ENCODE measurements at regions not wholly inside any gene's neighbourhood (a gene's known extent, or its start where the extent isn't known, plus 50 kb on each side); places are given as distances from the start of the nearest gene placed in this dataset.
A peak's percentile ranks its signal among the peaks of the same experiment; 100 is the strongest.

DNA sequence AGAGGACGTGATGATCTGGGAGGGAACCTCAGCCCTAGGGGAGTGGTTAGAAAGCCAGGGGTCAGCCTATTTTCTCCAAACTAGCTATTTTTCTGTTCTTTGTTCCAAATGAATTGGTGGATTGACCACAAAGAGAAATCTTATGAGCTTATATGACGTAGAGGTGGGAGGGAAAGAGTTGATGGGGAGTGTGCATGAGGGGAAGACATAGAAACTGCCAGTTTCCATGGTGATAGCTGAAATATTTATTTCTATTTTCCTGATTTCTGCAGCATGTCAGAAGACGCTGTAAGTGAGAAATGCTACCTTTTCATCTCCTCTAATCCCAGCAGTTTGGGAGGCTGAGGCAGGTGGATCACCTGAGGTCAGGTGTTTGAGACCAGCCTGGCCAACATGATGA lies 51.4 kb upstream of the CISTR start:
- no peak for DNase-seq (ENCODE audit: low read depth)

DNA sequence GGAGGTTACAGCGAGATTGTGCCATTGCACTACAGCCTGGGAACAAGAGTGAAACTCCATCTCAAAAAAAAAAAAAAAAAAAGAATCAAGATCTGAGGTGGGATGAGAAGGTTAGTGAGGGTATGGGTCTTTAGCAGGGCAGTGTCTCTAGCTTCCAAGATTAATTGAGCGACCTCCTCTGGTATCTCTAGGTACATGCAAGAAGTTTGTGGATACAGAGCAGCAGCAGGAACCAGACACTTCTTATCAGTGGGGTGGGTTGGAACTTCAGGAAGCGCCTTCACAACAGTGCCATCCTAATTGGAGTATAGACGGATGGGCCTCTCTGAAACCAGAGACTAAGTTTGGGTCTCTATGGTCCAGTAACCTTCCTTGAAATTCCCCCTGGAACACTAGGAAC lies 51.9 kb upstream of the CISTR start:
- no peak for DNase-seq (ENCODE audit: low read depth)

DNA sequence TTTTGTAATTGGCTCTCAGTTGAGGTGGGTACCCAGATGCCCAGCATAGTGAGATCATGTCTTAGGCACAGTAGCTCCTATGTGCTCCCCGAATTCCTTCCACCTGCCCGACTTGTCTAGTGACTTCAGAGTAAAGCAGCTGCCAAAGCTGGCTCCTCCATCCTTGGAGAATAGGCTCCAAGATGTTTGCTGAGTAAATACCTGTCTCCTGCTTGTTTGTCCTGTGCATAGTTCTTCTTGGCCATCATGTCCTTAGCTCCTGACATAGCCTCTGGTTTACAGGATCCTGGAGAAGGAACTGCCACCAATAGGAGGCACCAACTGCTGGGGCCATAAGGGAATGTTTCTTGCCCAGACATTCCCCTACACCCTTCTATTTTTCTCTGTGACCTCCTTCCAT lies 52.6 kb upstream of the CISTR start:
- DNase-seq (ENCODE audit: low read depth): no peak

DNA sequence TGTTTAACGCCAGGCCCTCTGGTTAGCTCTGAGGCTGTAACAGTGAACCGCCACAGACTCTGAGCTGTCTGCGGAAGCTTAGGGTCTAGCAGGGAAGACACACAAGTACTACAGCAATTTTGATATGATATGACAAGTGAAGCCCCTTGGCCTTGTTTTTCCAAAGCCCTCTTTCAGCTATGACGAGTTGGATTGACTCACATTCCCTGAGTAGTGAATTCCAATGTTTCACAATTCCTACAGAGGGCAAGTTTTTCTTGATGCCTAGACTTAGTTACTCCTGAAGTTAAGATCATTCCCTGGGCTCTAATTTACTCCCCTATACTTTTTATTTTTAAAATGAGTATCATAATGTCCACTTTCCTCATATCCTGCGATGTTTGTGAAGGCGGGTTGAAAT lies 53.3 kb upstream of the CISTR start:
- DNase-seq (ENCODE audit: low read depth): peak; percentile 49

DNA sequence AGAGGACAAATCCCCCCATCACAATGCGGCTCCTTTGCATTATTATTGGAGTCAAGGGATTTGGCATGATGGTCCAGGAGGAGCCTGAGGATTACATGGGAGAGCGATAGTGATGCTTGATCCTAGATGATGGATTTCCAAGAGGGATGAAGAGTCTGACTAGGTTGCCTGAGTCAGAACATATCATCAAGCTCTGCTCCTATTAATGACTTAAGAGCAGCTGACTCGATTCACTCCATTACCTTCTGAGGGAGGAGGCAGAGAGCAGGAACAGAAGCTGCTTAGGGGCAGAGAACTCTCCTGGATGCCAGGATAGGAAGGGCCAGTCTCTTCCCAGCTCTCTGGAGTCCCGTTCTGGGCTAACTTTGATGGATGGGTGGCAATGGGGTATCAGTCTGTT lies 54.0 kb upstream of the CISTR start:
- DNase-seq (ENCODE audit: low read depth): no peak

DNA sequence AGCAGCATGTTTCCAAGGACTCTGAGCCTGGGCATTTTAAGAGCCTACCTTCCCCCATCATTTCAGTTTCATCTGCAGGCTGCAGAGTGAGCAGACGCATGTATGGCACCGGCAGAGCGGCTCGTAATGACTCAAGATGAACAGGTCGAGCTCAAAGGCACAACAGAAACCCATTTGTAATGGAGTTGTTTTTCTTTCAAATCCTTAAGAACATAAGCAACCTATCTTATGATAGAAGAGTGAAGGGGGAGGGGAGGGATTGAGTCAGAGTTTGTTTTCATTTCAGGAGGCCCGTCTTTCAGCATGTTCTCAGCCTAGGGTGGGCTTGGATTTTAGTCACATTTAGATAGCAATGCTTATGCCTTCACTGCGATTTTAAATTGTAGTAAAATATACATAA lies 54.9 kb upstream of the CISTR start:
- peak; percentile 89 for DNase-seq (ENCODE audit: low read depth)

DNA sequence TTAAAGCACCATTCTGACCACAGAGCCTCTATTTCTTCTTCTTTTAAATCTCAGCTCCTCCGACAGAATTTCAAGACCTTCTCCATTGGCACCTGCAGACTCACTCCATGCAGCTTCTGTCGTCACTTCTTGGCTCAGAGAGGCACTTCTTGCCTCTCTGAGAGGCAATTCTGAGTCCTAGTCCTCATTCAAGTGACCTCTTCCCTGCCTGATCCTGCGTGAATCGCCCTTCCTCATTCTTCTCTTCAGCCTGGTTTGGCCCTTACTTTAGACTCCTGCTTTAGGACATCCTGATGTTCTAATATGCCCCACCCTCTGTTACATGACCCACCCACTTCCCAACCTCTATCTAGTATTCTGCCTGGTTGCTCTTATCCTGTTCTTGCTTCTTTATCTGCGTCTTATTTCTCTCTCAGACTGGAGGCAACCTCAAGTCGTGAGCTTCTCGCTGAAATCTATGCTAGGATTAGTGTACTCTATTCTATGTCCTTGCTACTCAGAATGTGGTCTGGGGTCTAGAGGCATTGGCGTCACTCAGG lies 55.6 kb upstream of the CISTR start:
- no peak for DNase-seq (ENCODE audit: low read depth)

DNA sequence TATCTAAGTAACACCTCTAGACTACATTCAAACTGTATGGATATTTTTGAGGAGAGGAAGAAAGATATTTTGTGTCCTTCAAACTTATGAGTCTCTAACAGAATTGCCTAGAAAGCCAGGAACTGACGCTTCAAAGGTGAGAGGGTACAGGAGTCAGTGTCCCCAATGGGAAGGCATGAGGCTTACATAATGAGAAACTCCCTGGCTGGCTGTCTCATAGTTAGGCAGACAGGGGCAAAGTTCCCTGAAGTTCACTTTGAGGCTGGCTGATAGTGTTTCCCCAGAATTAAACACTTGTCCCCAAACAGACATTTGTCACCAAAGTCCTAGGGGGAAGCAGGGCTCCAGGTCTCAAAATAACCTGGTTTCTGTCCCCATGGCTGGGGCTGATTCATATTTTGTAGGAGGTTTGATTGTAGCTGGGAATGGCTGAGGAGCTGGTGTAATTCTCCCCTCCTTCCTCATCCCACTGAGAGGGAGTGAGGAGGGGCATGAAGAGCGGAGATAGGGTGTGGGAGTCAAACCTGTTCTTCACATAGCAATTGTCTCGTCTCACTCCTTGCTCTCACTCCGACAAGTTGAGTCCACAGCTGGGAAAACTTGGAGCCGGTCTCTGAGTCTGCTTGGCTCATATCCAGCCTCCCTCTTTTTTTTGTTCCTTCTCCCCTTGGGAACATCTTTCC lies 56.4 kb upstream of the CISTR start:
- DNase-seq (ENCODE audit: low read depth): no peak

DNA sequence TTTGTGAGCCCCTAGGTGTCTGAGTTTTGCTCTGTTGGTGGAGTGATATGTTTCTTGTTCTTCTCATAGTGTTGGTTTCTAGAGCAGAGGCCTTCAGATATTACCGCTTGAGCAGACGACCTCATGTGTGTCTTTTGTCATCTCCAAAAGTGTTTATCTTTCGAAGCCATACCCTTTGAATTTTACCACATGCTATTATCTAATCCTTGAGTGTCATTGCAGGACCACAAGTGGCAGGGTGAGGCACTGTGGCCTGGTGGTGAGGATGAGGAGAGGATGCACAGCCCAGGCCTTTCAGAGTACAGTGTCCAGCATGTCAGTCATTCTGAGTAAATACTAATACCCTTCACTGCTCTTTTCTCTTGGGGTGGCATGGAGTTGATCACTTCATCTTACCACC lies 57.2 kb upstream of the CISTR start:
- no peak for DNase-seq (ENCODE audit: low read depth)

DNA sequence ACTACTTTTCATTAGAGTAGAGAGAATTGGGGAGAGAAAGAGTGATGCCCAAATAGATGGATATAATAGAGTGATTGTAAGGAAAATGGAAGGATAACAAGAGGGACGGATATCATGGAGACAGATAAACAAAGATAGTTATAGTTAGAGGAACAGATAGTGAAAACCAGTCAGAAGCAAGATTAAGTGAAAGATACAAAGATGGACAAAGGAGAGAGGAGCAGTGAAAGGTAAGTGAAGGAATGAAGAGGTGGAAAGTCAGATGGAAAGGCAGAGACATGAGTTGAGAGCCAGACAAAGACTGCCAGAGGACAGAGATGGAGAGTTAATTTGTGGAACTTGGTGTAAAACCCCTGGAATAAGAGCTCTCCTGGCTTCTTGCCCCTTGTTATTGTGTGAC lies 59.2 kb upstream of the CISTR start:
- DNase-seq (ENCODE audit: low read depth): no peak

DNA sequence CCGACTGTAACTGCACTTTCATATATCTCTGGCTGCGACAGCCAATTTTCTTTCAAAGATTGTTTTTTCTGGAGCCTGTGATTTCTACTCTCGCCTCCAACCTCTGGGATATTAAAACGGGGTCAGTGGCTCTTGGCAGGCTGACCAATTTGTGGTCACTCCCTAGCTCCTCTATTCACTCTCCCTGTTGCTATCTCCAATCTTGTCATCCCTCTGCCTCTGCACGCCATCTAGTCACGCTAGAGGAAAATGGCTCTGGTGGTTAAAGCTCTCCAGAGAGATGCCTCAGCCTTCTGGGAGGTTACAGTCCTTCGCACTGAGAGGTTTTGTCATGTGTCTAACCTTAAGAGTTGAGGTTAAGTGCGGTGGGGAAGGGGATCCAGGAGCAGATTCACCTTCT lies 59.8 kb upstream of the CISTR start:
- no peak for DNase-seq (ENCODE audit: low read depth)

DNA sequence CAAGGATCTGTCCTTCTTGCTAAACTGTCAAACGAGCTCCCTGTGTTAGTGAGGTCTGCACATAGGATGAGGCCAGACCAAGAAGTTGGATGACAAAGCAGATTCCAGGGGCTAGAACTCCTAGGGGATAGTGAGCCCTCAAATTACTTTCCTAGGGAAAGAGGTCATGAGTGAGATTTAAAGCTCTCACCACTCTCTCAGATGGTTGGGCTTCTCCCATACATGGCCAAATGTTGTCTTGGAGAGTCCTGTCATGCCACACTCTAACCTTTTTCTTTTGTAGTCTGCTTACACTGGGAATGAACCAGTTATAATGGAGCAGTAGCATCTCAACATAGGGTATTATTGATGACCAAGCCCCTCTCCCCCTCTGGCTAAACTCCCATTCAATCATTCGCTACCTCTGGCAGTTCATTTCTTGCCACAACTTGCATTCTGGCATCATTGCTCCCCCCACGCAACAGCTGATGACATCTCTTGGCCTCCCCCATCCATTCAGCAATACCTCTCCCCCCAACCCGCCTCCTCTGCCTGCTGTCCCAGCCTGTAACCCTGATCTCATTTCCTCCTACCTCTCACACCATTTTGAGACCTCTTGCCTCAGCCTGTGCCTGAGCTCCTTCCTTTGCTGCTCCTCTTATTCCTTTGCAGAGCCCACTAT lies 64.7 kb upstream of the CISTR start:
- no peak for DNase-seq (ENCODE audit: low read depth)

DNA sequence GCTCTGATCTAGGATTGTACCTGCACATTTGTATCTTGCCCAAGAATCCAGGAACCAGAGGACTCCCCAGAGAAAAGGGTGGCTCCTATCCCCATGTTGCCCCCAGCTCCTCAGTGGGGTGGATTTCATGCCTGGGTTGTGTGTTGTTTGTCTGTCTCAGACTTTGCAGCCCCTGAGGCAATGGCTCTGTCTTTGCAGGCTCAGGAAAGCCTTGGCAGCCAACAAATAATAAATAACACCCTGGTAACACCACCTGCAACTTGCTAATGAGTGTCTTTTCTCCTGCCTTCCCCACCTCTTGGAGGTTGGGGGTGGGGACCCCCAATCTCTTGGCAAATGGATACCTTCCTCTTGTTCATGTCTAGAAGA lies 65.2 kb upstream of the CISTR start:
- DNase-seq (ENCODE audit: low read depth): no peak

DNA sequence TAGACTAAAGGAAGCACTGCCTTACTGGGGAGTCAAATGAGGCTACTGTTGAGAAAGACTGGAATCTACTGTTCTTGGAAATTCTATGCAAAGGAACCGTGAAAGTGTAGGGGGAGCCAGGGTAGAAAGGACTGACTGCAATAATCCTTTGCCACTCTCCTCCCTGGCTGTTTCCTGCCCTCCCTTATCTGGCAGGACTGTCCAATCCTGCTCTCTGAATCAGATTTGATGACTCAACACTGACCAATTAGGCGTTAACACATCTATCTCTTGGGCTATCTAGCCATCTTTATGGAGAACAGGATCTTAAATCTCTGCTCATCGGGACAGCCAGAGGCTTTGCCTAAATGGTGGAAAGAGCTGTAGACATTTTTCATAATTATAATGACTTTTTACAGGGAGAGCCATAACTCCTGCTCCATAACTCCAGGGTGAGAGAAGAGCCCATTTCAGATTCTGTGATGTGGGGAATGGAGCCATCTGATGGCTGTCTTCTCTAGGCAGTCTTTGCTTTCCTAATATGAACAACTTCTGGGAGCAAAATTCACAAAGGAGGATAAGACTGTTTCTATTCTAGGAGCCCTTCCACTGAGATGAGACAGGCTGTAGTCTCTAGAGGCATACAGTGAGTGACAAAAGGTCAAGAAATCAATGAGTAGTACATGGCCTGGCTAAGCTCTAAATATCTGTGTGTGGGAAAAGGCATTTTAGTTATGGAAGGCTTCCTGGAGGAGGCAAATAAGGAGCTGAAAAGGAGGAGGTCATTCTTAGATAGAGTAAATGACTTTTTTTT lies 68.9 kb upstream of the CISTR start:
- DNase-seq (ENCODE audit: low read depth): peak; percentile 49

DNA sequence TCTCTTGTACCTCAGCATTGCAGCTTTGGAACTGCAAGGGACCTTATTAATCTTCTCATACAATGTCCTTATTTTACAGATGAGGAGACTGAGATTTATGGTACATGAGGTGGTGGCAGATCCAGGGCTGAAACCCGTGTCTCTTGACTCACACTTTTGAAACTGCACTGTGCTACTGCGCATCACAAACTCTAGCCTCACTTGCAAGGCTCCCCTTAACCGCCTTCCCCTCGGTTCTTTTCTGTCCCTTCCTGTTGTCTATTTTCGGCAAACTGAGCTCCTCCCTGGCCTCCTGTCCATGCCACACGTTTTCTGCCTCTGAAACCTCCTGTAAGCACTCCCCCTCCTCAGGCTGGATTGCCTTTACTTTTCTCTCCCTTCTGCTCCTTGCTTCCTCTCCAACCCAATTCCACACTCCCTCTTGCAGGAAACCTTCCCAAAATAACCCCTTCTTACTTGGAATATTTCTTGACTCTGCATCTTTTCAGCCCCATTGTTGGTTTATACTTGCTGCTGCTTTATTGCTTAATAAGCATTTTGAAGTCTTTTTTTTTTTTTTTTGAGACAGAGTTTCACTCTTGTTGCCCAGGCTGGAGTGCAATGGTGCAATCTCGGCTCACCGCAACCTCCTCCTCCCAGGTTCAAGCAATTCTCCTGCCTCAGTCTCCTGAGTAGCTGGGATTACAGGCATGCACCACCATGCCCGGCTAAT lies 72.4 kb upstream of the CISTR start:
- DNase-seq (ENCODE audit: low read depth): no peak

DNA sequence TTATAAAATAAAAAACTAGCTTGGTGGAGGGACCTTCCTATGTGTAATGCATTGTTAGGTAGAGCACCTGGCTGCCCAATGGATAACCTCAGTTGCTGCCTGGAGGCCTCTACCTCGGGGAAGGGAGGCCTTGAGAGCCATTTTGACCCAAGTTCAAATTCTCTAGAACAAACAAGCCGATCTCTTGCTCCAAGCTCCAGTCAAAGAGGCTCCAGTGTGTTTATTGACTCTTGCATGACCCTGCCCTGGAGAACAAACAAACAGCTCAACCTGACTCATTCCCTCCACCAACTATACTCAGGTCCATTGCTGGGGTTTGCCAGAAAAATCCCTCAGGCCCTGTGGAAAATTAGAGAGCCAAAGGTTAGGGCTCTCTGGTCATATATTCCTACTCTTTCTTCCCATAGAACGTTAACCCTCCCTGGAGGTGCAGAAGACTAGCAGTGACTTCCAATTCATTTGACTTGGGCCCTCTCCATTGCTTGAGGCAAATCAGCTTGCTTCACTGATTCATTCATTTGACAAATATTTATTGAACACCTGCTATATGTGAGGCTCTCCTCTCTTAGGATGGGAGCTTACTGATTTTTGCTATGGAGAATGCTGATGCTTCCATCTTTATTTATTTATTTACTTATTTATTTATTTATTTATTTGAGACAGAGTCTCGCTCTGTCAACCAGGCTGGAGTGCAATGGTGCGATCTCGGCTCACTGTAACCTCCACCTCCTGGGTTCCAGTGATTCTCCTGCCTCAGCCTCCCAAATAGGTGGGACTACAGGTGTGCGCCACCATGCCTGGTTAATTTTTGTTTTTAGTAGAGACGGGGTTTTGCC lies 73.7 kb upstream of the CISTR start:
- DNase-seq (ENCODE audit: low read depth): peak; percentile 47

DNA sequence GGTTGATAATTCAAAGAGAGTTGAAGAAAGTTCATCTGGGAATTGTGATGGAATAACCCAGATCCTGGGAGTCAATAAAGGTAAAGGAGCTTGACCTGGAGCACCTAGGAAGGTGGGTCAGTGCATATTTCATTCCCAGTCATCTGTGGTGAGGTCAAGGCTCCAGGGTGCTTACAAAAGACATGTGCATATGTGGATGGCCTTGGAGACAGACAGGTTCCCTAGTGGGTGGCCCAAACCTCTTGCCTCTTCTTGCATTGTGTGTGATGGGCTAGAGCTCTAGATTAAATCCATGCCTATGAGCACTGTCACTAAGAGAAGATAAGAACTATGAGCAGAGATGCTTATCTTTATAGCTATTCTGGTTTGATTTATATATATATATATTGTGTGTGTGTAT lies 75.5 kb upstream of the CISTR start:
- DNase-seq (ENCODE audit: low read depth): no peak

DNA sequence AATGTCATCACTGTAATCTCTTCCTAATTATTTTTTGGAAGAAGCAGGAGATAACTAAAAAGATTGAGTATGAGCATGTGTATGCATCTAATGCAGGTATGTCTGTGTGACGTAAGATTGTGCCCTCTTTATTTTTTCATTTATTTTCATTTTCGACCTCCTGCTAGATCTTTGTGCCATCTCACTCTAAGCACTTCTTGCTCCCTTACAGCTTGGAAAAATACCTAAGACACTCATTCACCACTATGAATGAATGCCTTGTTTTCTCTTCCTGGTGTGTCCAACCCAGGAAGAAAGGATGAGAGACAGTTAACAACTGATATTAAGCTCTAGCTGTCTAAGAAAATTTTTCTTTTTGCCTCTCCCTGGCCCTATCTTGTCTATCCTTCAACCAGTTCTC lies 76.8 kb upstream of the CISTR start:
- no peak for DNase-seq (ENCODE audit: low read depth)

DNA sequence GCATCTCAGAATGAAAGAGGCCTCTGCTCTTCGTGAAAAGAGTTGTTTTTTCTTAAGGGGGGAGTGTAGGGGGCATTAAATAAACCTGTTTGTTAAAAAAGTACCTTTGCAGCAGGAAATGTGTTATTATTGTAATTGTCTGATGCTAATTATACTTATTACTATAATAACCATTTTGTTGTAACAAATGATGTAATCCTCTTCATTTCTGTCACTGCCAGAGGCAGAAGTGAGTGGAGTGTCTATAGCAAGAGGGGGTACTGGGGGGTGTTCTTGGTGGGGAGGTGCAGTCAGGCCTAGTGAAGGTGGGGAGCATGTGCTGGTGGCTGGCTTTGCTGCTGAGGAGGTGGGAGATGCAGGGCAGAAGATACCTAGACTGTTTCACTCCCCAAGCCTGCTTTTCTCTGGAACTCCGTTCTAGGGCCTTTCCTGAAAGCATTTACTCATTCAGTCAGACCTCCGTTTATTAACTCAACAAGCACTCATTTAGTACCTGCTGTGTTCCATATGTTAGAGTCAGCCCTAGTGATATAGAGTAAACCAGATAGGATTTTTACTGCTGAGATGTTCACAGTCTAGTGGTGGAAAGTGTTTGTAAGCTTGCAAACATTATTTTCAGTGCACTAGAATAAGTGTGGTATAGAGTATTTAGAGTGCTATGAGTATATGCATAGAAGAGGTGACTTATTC lies 77.5 kb upstream of the CISTR start:
- no peak for DNase-seq (ENCODE audit: low read depth)

DNA sequence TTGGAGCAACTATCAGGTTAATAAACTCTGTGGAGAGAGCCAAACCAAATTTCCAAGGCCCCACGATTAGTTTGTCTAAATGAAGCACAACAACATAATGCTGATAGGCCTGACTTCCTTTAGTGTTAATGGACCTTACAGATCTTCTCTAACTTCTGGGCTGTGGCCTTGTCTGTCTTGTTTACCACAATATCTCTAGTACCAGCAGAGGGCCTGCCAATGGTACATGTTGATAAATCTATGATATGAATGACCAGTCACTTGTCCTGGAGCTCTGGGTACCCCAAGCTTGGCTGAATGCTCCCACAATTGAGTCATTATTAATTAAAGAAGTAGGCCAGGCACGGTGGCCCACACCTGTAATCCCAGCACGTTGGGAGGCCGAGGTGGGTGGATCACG lies 78.9 kb upstream of the CISTR start:
- no peak for DNase-seq (ENCODE audit: low read depth)

DNA sequence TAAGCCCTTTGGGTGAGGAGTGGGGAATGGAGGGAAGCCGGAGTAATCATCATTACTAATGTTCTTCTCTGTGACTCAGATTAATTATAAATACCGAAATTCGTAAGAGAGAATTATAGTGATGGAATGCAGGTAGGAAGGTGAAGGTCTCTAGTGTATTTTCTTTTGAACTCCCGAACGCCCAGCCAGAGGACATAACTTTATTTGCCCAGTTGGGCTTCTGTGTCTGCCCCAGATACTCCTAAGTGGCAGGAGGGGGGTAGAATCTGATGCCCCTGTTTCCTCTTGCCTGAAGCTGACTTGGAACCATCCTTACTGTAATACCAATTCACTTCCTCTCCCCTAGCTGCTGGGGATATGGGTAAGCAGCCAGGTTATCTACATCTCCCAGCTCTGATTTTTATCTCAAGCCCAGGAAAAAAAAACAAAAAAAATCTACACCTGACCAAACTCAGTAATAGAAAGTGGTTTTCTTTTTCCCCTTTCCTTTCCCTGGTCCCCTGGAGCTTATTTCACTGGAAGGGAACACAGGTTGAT lies 84.4 kb upstream of the CISTR start:
- DNase-seq (ENCODE audit: low read depth): no peak

Measured in iris pigment epithelial cell (primary cell).